Brain microvascular endothelial cell (primary cell): ENCODE measurements at regions not wholly inside any gene's neighbourhood (a gene's known extent, or its start where the extent isn't known, plus 50 kb on each side); places are given as distances from the start of the nearest gene placed in this dataset.

ENCODE experiments used
- DNase-seq: peaks from one replicate; pipeline ENCODE4 v3.0.0-alpha.2; 2020
- H3K27ac ChIP-seq: fragments of 250-450 bp; sonication (Bioruptor Pico); 2 replicates; pipeline ENCODE4 v1.5.1; 2020; ENCODE audit warnings: mild to moderate bottlenecking, moderate library complexity
- H3K27me3 ChIP-seq: fragments of 250-450 bp; sonication (Bioruptor Pico); replicated peaks from 2 replicates; pipeline ENCODE4 v1.5.1; 2020; ENCODE audit warnings: mild to moderate bottlenecking
- H3K36me3 ChIP-seq: fragments of 250-450 bp; sonication (Bioruptor Pico); replicated peaks from 2 replicates; pipeline ENCODE4 v1.5.1; 2020; ENCODE audit warnings: mild to moderate bottlenecking
- H3K4me3 ChIP-seq: 2 replicates; pipeline ENCODE4 v1.5.1; 2011; ENCODE audit warnings: low read depth, mild to moderate bottlenecking, control low read depth, low read length, moderate library complexity
- in situ Hi-C: cut with HindIII; loops from 2 replicates; pipeline ENCODE4 v1.10.0; 2017; ENCODE audit warnings: low sequenced_read_pairs, low pct_ligation_motif_present
- TF ChIP-seq, protein P1 (sequence below): IDR thresholded peaks from 2 replicates; pipeline ENCODE4 v1.5.1; 2011; ENCODE audit warnings: low read depth, mild to moderate bottlenecking, moderate library complexity, low read length, control low read depth, inconsistent platforms; ENCODE audit errors: missing control alignments

DNA sequence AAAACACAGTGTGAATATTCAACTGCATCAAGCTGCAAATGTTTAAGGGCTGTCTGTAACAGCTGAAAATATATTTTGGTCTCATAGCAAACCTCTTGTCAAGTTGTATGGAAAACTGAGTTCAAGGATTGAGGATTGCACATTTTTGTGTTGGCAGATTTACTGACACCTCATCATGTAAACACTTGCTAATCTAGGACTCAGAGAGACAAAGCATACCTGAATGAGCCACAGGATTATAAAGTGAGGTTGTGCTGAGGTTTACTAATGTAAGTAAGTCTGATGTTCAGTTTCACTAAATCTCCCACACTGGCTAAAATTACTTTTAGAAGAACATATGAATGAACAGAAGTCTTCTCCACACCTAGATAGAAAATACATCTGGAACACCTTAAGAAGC lies 1993.1 kb upstream of the CELF4 start:
- TF ChIP-seq, protein P1, sequence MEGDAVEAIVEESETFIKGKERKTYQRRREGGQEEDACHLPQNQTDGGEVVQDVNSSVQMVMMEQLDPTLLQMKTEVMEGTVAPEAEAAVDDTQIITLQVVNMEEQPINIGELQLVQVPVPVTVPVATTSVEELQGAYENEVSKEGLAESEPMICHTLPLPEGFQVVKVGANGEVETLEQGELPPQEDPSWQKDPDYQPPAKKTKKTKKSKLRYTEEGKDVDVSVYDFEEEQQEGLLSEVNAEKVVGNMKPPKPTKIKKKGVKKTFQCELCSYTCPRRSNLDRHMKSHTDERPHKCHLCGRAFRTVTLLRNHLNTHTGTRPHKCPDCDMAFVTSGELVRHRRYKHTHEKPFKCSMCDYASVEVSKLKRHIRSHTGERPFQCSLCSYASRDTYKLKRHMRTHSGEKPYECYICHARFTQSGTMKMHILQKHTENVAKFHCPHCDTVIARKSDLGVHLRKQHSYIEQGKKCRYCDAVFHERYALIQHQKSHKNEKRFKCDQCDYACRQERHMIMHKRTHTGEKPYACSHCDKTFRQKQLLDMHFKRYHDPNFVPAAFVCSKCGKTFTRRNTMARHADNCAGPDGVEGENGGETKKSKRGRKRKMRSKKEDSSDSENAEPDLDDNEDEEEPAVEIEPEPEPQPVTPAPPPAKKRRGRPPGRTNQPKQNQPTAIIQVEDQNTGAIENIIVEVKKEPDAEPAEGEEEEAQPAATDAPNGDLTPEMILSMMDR = no peak
- in situ Hi-C loops = no loop called here
- DNase-seq = no peak
- no peak overlapping the region for H3K4me3 ChIP-seq
- no peaks in the 10 kb centered on the region for H3K36me3 ChIP-seq
- H3K27ac ChIP-seq = no peak overlapping the region
- H3K27me3 ChIP-seq = no peaks in the 10 kb centered on the region

DNA sequence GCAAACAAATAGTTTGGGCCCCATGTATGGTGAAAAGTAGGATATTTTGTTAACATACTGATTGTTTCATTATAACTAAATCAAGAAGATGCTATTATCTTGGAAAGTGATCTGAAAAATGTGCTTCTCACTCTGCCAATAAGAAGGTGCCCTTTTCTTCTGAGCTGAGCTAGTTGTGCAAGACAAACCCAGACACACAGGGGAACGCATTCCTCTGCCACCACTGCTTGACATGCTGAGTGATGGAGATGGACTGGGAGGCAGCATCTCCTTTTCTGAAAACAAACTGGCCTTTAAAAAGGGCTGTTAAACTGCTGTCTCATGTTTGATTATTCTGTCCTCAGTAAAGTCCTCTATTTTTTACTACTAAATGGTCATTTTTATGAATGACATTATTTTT lies 1989.9 kb upstream of the CELF4 start:
- Histone ChIP-seq H3K4me3 (no peak overlapping the region), H3K27me3 (no peaks in the 10 kb centered on the region), H3K27ac (no peak overlapping the region), H3K36me3 (no peaks in the 10 kb centered on the region)
- no peak for DNase-seq
- in situ Hi-C loops = no loop called here
- TF ChIP-seq, protein P1 = no peak

DNA sequence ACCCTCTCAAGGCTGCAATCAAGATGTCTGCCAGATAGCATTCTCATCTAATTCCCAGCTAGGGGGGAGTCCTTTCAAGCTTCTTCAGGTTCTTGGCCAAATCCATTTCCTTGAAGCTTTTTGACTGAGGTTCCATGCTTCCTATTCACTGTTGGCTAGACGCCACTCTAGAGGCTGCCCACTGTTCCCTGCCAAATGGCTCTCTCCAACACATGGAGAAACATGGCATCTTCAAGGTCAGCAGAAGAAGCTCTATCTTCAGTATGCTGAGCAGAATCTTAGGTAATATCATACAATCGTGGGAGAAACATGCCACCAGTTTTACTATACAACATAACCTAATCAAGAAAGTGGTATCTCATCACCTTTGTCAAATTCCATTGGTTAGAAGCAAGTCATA lies 1985.1 kb upstream of the CELF4 start:
- DNase-seq = no peak
- H3K27ac ChIP-seq = no peak overlapping the region
- H3K27me3 ChIP-seq = no peaks in the 10 kb centered on the region
- no peaks in the 10 kb centered on the region for H3K36me3 ChIP-seq
- H3K4me3 ChIP-seq = no peak overlapping the region
- in situ Hi-C loops = no loop called here
- TF ChIP-seq, protein P1 = no peak

DNA sequence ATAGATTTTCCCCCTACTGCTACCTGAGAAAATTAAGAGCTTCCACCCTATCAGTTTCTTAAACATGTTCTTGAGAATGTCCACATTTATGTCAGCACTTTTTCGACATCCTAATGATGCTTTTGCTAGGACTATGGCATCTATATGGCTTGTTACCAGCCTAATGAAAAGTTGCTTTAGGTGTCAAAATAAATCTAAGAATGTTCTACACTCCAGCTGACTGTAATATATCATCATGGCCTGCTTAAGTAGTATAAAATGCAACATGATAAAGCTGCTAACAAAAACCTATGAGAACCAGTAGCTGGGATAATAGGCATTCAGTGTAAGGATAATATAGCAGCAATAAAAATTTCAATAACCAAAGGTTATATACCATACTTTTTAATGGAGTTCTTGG lies 1983.5 kb upstream of the CELF4 start:
- in situ Hi-C loops = no loop called here
- Histone ChIP-seq H3K27me3 (no peaks in the 10 kb centered on the region), H3K4me3 (no peak overlapping the region), H3K36me3 (no peaks in the 10 kb centered on the region), H3K27ac (no peak overlapping the region)
- no peak for DNase-seq
- TF ChIP-seq, protein P1 = no peak

DNA sequence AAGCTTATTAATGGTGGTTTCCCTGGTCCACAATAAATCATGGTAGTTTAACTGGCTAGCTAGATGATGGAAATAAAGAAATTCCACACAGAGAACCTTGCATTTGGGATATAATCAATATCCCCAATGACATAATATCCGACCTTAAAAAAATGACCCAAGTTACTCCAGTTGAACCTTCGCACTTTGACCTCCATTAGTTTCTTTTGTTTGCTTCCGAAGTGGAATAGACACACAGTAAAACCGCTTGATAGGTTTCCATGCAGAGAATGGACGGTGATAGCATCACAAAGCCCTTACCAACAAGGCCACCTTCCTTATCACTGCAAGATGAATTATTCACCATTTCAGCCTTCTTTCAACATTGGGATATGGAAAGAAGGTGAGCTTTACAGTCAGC lies 1966.1 kb upstream of the CELF4 start:
- TF ChIP-seq, protein P1 = no peak
- no peak for DNase-seq
- Histone ChIP-seq H3K27ac (no peak overlapping the region), H3K36me3 (no peaks in the 10 kb centered on the region), H3K27me3 (no peaks in the 10 kb centered on the region), H3K4me3 (no peak overlapping the region)
- in situ Hi-C loops = no loop called here

DNA sequence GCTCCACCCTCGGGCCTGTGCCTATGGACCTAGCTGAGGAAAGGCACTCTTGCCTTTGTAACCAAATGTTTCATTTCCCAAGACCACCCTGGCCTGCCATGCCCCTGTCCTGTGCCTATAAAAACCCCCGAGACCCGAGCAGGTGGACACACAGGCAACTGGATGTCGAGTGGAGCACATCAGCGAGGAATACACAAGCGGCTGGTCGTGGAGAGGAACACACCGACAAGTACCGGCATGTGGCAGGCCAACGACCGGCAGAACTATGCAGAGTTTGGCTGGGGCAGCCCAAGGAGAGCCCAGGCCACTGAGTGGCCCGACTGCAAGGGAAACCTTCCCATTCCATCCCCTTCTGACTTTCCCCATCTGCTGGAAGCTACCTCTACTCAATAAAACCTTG lies 1963.8 kb upstream of the CELF4 start:
- Histone ChIP-seq H3K27ac (no peak overlapping the region), H3K36me3 (no peaks in the 10 kb centered on the region), H3K27me3 (no peaks in the 10 kb centered on the region), H3K4me3 (no peak overlapping the region)
- TF ChIP-seq, protein P1 = no peak
- DNase-seq = no peak
- in situ Hi-C loops = no loop called here
